GM19468 (cell line): ENCODE measurements at regions not wholly inside any gene's neighbourhood (a gene's known extent, or its start where the extent isn't known, plus 50 kb on each side); places are given as distances from the start of the nearest gene placed in this dataset.

Experiments used
- ATAC-seq: cut with Tn5 transposase; IDR thresholded peaks from one replicate; pipeline ENCODE4 v1.9.1; 2021; ENCODE audit warnings: mild to moderate bottlenecking, moderate library complexity, moderate number of reproducible peaks; ENCODE audit not compliant: unreplicated experiment; ENCODE audit errors: extremely low read depth

GRCh38 chrX:131763674-131764073 lies 219.8 kb downstream of the OR13H1 start:
- peak; percentile 35 for ATAC-seq

- ATAC-seq: no peak
Measured at GRCh38 chrX:131764216-131764615, 220.3 kb downstream of the OR13H1 start.

GRCh38 chrX:131778269-131779218 lies 234.7 kb downstream of the OR13H1 start:
- ATAC-seq: no peak

- no peak for ATAC-seq
Measured at GRCh38 chrX:131779306-131779705, 235.4 kb downstream of the OR13H1 start.

GRCh38 chrX:131779741-131780140 lies 235.9 kb downstream of the OR13H1 start:
- ATAC-seq: no peak

- ATAC-seq: no peak
Measured at GRCh38 chrX:131782646-131783045, 238.8 kb downstream of the OR13H1 start.

- ATAC-seq: no peak
Measured at GRCh38 chrX:131783555-131784308, 239.4 kb upstream of the STK26 start.

GRCh38 chrX:131789664-131790063 lies 233.4 kb upstream of the STK26 start:
- ATAC-seq: no peak

- ATAC-seq: no peak
Measured at GRCh38 chrX:131791608-131792355, 231.3 kb upstream of the STK26 start.

GRCh38 chrX:131792356-131792749 lies 230.7 kb upstream of the STK26 start:
- ATAC-seq: peak; percentile 85

- peak; percentile 31 for ATAC-seq
Measured at GRCh38 chrX:131792789-131793462, 230.2 kb upstream of the STK26 start.

GRCh38 chrX:131795442-131796229 lies 227.5 kb upstream of the STK26 start:
- ATAC-seq: no peak

- ATAC-seq: no peak
Measured at GRCh38 chrX:131801066-131801465, 222.0 kb upstream of the STK26 start.

- no peak for ATAC-seq
Measured at GRCh38 chrX:131801911-131802310, 221.2 kb upstream of the STK26 start.

- ATAC-seq: peak; percentile 60
Measured at GRCh38 chrX:131802836-131803626, 220.1 kb upstream of the STK26 start.

- ATAC-seq: peak; percentile 90
Measured at GRCh38 chrX:131812847-131813825, 210.0 kb upstream of the STK26 start.

GRCh38 chrX:131816551-131817136 lies 206.5 kb upstream of the STK26 start:
- ATAC-seq: peak; percentile 20
